Spinal cord (tissue), 9 donors: ENCODE measurements at regions not wholly inside any gene's neighbourhood (a gene's known extent, or its start where the extent isn't known, plus 50 kb on each side); places are given as distances from the start of the nearest gene placed in this dataset.
A peak's percentile ranks its signal among the peaks of the same experiment; 100 is the strongest.

Experiments
- DNase-seq, 6 donors: peaks; one replicate each; pipeline versions ENCODE4 v3.0.0 to v3.0.0-alpha.2; 2013 to 2015; ENCODE audit warnings: low spot score in 6 of 6, low read depth in 4 of 6
- H3K27ac ChIP-seq: one replicate; pipeline ENCODE4 v1.5.1; 2013; ENCODE audit warnings: low read depth, low read length, control low read depth
- H3K27me3 ChIP-seq: one replicate; pipeline ENCODE4 v1.6.1; 2013; ENCODE audit warnings: low read length; ENCODE audit not compliant: control insufficient read depth, insufficient read depth
- H3K36me3 ChIP-seq: one replicate; pipeline ENCODE4 v1.6.1; 2013; ENCODE audit warnings: low read length; ENCODE audit not compliant: control insufficient read depth, insufficient read depth
- H3K4me1 ChIP-seq: one replicate; pipeline ENCODE4 v1.6.1; 2013; ENCODE audit warnings: low read length; ENCODE audit not compliant: control insufficient read depth, insufficient read depth
- H3K4me3 ChIP-seq: one replicate; pipeline ENCODE4 v1.5.1; 2013; ENCODE audit warnings: low read depth, low read length, control low read depth
- H3K9me3 ChIP-seq: one replicate; pipeline ENCODE4 v1.6.1; 2013; ENCODE audit warnings: low read length; ENCODE audit not compliant: control insufficient read depth, insufficient read depth
- WGBS: methylation state at CpG from one replicate; pipeline ENCODE4 v1.1.5; 2013; ENCODE audit warnings: missing lambda C conversion rate; ENCODE audit not compliant: insufficient coverage; 5-methylcytosine and 5-hydroxymethylcytosine counted together
- donor health status: healthy.

DNA sequence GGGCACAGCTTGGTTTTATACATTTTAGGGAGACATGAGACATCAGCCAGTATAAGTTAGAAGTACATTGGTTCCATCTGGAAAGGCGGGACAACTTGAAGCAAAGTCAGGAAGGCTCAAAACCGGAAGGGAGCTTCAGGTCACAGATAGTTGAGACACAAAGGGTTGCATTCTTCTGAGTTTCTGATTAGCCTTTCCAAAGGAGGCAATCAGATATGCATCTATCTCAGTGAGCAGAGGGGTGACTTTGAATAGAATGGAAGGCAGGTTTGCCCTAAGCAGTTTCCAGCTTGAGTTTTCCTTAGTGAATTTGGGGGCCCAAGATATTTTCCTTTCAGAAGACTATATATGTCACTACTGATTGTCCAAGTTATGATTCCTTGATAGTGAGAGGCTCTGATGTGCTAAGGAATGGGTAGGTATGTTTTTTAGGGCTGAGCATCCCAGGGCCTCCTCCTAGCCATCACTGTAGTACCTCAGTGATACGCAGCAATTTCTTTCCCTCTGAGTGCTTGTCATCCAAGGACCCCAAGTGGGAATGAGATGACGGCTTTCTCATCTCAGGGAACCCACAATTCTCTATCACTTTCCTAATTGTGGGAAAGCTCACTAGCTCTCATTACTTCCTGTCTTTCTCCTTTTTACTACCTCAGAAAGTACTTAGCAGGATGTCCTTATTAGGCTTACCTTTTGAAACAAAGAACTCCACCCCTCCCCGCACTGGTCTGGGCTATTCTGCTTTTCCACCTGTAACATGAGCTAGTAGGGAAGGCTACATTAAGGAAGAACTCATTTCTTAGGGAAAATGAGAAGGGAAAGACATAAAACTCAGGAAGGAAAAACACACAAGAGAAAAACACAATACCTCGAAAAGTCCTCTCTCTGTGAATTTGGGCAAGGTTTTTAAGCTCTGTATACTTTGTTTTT is 632.7 kb downstream of the RAPGEF2 start:
- no peaks in the 10 kb centered on the region for H3K9me3 ChIP-seq
- 60% methylated on average over 2 of the region's 6 CpGs for WGBS
- no peak overlapping the region for H3K4me3 ChIP-seq

DNA sequence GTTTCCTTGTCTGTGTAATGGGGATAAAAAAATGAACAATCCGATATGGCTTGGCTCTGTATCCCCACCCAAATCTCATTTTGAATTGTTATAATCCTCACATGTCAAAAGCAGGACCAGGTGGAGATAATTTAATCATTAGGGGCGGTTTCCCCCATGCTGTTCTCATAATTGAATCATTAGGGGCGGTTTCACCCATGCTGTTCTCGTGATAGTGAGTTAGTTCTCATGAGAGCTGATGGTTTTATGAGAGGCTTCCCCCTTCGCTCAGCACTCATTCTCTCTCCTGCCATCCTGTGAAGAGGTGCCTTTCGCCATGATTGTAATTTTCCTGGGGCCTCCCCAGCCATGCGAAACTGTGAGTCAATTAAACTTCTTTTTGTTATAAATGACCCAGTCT is 633.5 kb downstream of the RAPGEF2 start:
- Histone ChIP-seq H3K4me3 (no peak overlapping the region), H3K36me3 (no peaks in the 10 kb centered on the region), H3K27ac (no peak overlapping the region), H3K27me3 (no peaks in the 10 kb centered on the region), H3K4me1 (no peaks in the 10 kb centered on the region), H3K9me3 (no peaks in the 10 kb centered on the region)
- WGBS: no CpG with 5 or more reads among the region's 7 CpGs
- peak in 1 of 6 donors; percentile 14 for DNase-seq

More for the DNA sequence above, 632.7 kb downstream of the RAPGEF2 start:
- Histone ChIP-seq H3K4me1 (no peaks in the 10 kb centered on the region), H3K27me3 (no peaks in the 10 kb centered on the region), H3K36me3 (no peaks in the 10 kb centered on the region), H3K27ac (no peak overlapping the region)
- DNase-seq: no peak

DNA sequence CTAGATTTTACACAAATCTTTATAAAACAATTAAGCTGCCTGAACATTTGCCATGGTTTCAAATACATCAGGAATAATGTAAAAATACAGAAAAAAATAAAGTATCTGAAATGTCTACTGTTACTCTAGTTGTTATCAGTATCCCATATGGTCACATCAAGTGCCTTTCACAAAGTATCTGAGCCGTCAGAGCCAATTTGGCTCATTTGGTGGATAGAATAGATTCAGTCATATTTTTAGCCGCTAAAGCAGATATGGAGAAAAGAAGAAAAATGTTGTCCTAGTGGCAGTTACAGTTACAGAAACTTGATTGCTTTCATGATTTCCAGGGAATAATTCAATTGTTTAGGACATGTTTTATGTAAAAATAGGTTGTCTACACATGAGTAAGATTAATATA is 641.1 kb downstream of the RAPGEF2 start:
- Histone ChIP-seq H3K27me3 (no peaks in the 10 kb centered on the region), H3K4me3 (no peak overlapping the region), H3K36me3 (no peaks in the 10 kb centered on the region), H3K4me1 (no peaks in the 10 kb centered on the region), H3K27ac (no peak overlapping the region), H3K9me3 (peaks cover 2% of the 10 kb centered on the region)
- peak in 1 of 6 donors; percentile 76 for DNase-seq
- WGBS: no CpG with 5 or more reads among the region's 2 CpGs

DNA sequence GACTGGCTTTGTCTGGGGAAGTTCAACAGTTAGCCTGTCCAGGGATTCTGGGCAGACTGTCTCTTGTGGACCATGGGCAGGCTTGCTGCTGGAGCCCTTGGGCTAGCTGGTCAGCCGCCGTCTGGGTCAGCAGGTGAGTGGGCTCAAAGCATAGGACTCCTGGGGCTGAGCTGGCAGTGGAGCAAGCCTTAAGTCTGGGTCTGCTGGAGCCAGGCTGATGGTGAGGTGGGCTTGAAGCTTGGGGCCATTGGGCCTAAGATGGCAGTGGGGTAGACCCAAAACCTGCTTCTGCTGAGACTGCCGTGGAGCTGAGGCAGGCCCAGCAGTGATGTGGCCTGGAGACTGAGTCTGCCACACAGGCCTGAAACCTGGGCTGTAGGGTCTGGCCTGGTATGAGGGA is 645.1 kb downstream of the RAPGEF2 start:
- H3K4me1 ChIP-seq: no peaks in the 10 kb centered on the region
- no peaks in the 10 kb centered on the region for H3K36me3 ChIP-seq
- peaks cover 3% of the 10 kb centered on the region for H3K9me3 ChIP-seq
- WGBS: 96% methylated on average over 3 of the region's 3 CpGs
- H3K4me3 ChIP-seq: no peak overlapping the region
- H3K27me3 ChIP-seq: no peaks in the 10 kb centered on the region
- no peak overlapping the region for H3K27ac ChIP-seq
- DNase-seq: no peak

DNA sequence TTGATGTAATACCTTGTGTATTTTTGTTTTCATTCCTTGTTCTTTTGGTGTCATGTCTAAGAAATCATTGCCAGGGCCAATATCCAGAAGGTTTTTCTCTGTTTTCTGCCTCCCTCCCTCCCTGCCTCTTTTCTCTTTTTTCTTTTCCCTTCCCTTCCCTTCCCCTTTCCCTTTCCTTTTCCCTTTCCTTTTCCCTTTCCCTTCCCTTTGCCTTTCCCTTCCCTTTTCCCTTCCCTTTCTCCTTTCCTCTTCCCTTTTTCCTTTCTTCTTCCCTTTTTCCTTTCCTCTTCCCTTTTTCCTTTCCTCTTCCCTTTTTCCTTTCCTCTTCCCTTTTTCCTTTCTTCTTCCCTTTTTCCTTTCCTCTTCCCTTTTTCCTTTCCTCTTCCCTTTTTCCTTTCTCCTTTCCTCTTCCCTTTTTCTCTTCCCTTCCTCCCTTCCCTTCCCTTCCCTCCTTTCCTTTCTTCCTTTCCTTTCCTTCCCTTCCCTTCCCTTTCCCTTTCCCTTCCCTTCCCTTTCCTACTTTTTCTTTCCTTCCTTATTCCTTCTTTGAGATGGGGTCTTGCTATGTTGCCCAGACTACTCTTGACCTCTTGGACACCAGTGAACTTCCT is 646.1 kb downstream of the RAPGEF2 start:
- DNase-seq: no peak
- Histone ChIP-seq H3K4me1 (no peaks in the 10 kb centered on the region), H3K27me3 (no peaks in the 10 kb centered on the region), H3K36me3 (no peaks in the 10 kb centered on the region), H3K4me3 (no peak overlapping the region), H3K9me3 (peaks cover 3% of the 10 kb centered on the region), H3K27ac (no peak overlapping the region)

DNA sequence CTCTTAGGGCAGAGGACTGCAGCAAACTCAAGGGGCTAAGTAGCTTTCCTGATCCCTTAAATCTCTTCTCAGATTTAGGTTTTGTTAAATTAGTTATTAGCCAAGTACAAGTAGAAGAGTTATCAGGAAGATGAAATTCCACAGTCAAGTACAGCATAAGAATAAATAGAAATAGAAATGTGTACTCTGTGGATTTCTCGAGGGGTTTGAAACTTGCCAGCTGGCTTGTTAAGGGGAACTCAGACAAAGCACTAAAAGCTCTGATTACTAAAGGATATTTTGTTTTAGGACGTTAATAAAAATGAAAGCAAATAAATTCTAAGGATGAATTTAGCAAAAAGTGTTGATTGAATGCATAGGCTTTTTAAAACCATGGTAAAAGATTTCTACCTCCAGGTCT is 654.6 kb downstream of the RAPGEF2 start:
- H3K36me3 ChIP-seq: no peaks in the 10 kb centered on the region
- no CpG with 5 or more reads among the region's 2 CpGs for WGBS
- no peak overlapping the region for H3K4me3 ChIP-seq
- DNase-seq: no peak
- H3K27ac ChIP-seq: no peak overlapping the region
- H3K4me1 ChIP-seq: no peaks in the 10 kb centered on the region
- no peaks in the 10 kb centered on the region for H3K27me3 ChIP-seq
- peaks cover 3% of the 10 kb centered on the region for H3K9me3 ChIP-seq

DNA sequence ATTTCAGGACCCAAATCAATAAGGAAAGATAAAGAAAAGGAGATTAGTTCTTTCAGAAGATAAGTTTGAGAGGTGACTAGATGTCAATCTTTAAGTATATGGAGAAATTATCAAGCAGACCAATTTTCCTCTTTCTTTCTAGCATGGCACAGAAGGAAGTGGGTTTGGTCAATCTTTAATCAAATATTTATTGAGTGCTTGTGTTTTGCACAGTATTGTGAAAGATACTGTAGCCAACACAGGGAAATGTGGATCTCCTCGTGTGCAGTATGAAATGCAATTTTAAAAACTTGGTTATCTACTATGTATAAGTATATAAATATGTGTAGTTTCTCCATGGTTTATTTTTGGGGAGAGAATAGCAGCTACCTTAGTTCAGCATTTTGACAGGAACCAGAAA is 655.2 kb downstream of the RAPGEF2 start:
- Histone ChIP-seq H3K27ac (no peak overlapping the region), H3K36me3 (no peaks in the 10 kb centered on the region), H3K4me1 (no peaks in the 10 kb centered on the region), H3K9me3 (peaks cover 3% of the 10 kb centered on the region), H3K27me3 (no peaks in the 10 kb centered on the region), H3K4me3 (no peak overlapping the region)
- no peak for DNase-seq
- no CpG with 5 or more reads among the region's 1 CpG for WGBS

DNA sequence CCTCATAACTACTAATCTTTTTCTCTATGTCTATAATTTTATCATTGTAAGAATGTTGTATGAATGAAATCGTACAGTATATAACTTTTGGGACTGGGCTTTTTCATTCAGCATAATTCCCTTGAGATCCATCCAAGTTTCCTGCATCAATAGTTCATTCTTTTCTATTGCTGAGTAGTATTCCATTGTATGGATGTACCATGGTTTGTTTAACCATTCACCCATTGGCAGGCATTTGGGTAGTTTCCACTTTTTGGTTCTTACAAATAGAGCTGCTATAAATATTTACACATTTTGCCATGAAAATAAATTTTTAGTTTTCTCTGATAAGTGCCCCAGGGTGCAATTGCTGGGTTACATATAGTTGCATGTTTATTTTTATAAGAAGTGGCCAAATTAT is 659.8 kb downstream of the RAPGEF2 start:
- no peak overlapping the region for H3K4me3 ChIP-seq
- no peak overlapping the region for H3K27ac ChIP-seq
- no peaks in the 10 kb centered on the region for H3K36me3 ChIP-seq
- WGBS: no CpG with 5 or more reads among the region's 1 CpG
- no peaks in the 10 kb centered on the region for H3K9me3 ChIP-seq
- H3K27me3 ChIP-seq: no peaks in the 10 kb centered on the region
- no peak for DNase-seq
- no peaks in the 10 kb centered on the region for H3K4me1 ChIP-seq

DNA sequence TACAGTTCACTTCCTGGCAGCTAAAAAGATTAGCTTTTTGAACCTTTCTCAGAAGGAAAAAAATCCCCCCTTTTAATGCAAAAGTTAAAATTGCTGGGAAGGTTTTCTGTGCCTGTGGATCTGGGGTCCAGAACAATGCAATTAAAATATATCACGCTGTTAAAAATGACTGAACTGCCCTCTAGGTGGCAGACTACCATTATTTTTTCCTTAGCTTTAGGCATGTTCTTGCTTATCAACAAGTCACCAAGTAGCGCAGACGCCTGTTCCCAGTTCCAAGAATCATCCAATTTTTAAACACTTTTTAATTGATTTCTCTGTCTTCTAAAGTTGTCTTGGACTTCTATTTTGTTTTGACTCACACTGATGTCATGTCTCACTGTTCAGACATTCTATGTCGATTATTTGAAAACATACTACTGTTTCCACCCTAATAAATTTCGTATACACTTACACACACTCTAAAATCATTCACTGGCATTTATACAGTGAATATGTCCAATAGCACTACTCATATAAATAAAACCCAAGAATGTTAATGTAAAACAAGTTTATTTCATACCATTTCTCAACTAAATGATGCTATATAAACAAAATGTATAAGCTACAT is 661.6 kb downstream of the RAPGEF2 start:
- Histone ChIP-seq H3K4me1 (no peaks in the 10 kb centered on the region), H3K27ac (no peak overlapping the region), H3K36me3 (no peaks in the 10 kb centered on the region), H3K4me3 (no peak overlapping the region), H3K27me3 (no peaks in the 10 kb centered on the region), H3K9me3 (no peaks in the 10 kb centered on the region)
- DNase-seq: peak; percentile 50 to 93 (median 56)
- WGBS: 0% methylated on average over 1 of the region's 5 CpGs
